ENCODE measurements at regions not wholly inside any gene's neighbourhood (a gene's known extent, or its start where the extent isn't known, plus 50 kb on each side); places are given as distances from the start of the nearest gene placed in this dataset.
"Not testable (repeated sequence)": the region's sequence is repeated elsewhere in the genome, so short reads cannot be mapped to it uniquely, and the experiment has no call there.

DNA sequence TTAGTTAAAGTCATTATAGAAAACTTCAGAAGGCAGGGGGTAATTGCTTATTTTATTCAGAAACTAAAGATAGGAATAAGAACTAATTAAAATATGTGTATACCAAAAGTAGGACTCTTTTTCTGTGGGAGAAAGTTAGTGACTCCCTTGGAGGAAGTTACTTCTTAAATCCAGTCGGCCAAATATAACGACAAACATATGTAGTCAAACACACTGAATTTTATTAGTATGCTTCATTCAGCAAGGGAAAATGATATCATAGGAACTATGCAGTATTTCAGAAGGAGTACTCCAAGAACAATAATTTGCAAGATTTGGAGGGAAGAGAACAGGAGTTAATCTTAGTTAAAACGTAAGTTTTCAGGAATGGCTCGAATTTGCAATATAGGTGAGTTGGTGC, 432.6 kb downstream of the CYLC2 start:
- no peak for DNase-seq

DNA sequence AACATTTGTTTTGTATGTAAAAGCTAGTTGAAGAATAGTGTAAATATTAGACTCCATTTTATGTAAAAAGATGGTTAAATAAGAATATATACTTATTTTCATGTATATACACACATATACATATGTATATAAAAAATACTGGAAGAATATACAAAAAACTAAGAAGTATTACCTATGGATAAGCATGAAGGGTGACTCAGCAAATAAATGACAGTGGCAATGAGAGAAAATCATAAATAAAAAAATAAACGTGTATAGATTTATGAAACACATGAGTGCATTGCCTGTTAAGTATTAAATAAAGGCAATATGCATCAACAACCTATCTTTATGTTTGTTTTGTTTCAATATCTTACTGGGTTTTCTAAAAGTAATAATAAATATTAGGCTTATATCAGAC, 435.3 kb downstream of the CYLC2 start:
- DNase-seq = no peak

DNA sequence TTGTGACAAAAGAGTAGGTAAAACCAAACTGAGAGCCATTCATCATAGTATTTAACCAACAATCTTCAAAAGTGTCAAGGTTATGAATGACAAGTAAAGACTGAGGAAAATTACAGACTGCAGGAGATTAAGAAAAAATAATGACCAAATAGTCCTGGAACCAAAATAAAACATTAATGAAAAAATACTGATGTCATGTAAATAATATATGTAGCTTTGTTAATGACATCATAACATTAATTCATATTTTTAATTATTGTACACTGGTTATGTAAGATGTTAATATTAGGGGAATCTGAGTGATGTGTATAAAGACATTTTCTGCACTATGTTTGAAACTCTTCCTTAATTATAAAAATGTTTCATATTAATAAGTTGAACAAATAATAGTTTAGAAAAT, 436.7 kb downstream of the CYLC2 start:
- no peak for DNase-seq

DNA sequence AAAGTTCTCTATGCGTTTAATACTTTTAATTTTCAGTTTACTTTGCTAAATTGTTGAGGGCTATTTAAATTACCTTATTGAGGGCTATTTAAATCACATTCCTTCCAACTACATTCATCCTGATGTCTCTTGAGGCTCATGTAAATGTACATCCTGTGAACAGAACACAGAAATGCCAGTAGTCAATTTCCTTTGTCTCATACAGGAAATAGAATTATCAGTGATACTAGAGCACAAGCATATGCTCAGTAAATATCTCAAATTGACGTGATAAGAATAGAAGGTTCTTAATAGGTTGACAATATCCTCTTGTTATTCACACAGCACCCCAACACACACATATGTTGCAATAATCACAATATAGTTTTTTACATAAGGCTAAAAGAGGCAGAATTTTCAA, 449.0 kb downstream of the CYLC2 start:
- no peak for DNase-seq

DNA sequence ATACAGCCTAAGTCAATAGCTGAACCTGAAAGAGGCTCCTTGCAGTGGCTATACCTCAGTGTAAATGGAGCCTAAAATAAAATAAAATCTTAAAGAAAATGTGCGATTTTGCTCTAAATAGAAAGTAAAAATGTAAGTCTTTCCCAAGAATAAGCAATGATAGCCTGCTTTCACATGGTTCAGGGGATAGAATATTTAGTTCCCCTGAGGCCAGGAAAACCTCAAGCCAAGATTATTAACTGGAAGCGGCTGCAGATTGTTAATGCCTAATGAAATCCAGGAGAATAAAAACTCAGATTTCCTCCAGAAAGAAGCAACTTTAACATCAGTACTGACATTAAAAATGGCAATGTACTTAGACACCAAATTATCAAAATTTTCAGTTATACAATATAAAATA, 463.7 kb downstream of the CYLC2 start:
- DNase-seq = no peak

DNA sequence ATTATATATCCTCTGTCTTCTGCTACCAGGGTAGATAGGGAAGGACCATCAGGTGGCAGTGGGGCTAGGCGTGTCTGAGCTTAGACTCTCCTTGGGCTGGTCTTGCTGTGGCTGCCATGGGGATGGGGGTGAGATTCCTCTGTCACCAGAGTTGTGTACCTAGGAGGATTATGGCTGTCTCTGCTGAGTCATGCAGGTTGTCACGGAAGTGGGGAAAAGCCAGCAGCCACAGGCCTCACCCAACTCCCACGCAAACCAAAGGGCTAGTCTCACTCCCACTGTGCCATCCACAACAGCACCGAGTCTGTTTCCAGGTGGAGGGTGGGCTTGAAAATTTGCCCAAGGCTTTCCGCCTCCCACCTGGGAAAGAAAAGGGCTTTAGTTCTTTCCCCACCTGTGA, 476.1 kb downstream of the CYLC2 start:
- DNase-seq = no peak

DNA sequence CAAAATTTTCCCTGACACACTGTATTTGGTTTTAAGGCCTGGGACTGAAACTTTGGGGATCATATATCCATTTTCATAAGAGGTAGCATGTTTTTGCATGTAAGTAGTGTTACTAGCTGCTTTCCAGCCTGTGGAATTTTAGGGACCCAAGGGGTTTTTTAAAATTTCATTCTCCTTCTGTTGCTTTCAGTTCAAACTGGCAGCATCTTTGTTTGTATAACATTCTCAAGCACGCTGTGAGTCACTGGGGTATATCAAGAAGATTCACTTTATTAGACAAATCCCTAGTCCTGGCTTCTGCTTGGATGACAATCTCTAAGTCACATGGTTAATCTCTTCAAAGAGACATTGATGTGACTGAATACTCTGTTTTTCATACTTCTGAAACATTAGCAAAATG, 479.0 kb downstream of the CYLC2 start:
- DNase-seq = no peak

DNA sequence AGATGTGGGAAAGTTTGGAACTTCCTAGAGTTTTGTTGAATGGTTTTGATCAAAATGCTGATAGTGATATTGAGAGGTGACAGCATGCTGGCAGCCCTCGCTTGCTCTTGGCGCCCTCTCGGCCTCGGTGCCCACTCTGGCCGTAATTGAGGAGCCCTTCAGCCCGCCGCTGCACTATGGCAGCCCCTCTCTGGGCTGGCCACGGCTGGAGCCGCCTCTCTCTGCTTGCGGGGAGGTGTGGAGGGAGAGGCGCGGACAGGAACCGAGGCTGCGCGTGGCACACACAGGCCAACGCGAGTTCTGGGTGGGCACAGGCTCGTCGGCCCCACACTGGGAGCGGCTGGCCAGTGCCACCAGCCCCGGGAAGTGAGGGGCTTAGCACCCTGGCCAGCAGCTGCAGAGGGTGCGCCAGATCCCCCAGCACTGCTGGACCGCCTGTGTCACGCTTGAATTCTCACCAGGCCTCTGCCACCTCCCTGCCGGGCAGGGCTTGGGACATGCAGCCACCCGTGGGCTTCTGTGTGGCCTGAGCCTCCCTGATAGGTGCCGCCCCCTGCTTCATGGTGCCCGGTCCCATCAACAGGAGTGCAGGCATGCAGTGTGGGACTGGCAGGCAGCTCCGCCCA, 488.5 kb downstream of the CYLC2 start:
- no peak for DNase-seq

DNA sequence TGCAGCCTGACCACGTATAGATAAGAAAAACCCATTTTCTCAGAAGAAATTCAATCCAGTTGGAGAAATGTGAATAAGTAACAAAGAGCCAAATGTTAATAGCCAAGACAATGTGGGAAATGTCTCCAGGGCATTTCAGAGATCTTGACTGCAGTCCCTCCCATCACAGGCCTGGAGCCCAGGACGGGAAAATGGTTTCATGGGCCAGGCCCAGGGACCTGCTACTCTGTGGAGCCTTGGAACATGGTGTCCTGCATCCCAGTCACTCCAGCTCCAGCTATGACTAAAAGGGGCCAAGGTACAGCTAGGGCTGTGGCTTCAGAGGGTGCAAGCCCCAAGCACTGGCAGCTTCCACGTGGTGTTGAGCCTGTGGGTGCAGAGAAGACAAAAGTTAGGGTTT, 490.0 kb downstream of the CYLC2 start:
- DNase-seq = no peak

DNA sequence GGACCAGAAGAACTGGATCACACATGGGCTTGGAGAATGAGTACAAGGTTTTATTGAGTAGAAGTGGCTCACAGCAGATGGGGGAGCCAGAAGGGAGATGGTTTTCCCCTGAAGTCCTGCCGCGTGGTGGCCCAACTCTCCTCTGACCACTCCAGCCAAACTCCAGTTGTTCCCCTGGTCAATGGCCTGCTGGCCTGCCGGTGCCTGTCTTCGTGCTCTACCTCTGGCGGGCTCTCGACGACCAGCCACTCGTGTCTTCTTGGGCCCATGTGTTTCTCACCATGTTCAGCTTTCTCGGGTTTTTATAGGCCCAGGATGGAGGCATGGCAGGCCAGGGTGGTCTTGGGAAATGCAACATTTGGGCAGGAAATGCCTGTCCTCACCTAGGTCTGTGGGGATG, 519.6 kb downstream of the CYLC2 start:
- no peak for DNase-seq

DNA sequence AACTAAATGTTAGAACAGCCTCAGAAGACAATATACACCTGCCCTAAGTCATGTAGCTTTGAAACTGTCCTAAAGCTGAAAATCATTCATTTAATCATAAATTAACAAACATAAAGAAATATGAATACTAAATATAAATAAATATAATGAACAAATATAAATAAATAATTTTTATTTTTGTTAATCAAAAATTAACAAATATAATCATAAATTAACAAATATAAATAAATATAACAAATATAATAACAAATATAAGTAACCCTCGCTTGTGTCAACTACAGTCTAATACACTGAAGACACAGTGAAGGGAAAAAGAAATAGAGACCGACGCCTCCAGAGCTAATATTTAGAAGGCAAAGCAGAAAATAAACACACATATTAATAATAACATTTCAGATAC, 527.3 kb downstream of the CYLC2 start:
- no peak for DNase-seq

DNA sequence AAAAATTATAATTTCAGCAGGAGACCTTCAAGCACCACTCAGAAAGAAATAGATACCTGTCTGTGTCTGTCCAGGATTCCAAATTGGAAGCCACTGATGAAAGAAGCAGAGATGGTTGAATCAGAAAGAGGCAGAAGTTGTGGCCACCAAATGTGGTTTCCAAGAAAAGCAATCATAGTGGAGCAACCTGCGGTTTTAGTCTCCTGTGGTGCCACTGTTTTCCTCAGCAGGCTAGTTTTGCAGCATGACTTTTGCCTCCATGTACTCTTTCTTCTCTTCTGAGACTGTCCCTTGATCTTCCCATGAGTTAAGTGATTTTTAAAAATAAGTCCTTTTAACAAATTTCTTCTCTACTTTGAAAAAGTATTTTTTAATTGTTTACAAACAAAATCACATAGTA, 535.8 kb downstream of the CYLC2 start:
- no peak for DNase-seq

DNA sequence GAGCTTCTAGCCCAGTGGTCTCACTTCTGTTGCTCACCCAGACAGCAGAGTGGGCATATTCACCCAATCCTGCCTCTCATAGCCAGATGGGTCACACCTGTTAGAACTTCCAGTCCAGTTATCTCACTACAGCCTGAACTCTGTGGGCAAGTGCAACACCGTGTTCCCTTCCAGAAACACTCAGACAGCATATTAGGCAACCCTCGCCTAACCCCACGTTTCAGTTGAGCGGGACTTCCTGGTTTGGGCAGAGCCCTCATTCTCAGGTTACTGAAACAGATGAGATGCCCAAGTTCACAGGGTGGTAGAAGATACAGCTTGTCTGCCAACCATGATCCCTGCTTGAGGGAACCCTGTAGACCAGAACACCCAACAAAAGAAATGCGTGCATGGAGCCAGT, 538.2 kb downstream of the CYLC2 start:
- peak; percentile 88 for DNase-seq

DNA sequence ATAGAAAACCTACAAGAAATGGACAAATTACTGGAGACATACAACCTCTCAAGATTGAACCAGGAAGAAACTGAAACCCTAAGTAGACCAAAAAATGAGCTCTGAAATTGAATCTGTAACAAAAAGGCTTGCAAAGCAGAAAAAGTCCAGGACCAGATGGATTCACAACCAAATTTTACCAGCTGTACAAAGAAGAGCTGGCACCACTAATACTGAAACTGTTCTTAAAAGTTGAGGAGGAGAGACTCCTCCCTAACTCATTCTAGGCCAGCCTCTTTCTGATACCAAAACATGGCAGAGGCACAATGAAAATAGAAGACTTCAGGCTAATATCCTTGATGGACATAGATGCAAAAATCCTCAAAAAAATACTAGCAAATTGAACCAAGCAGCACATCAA, 542.3 kb downstream of the CYLC2 start:
- no peak for DNase-seq

DNA sequence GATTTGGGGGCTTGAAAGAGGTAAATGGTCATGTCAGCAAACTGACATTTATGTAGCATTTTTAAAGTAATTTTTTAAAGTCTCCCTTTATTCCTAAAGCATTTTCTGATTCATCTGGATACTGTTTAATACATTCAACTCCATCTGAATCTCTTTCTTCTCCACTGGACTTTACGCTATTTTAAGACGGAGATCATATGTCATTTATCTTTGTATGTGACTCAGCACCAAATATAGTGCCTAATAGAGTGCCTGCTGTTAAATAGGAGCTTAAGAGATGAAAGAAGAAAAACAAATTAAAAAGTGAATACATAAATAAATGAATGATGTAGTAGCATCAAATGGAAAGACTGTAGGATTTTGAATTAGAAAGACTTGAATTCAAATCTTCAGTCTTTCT, 548.8 kb upstream of the SMC2 start:
- DNase-seq = no peak

DNA sequence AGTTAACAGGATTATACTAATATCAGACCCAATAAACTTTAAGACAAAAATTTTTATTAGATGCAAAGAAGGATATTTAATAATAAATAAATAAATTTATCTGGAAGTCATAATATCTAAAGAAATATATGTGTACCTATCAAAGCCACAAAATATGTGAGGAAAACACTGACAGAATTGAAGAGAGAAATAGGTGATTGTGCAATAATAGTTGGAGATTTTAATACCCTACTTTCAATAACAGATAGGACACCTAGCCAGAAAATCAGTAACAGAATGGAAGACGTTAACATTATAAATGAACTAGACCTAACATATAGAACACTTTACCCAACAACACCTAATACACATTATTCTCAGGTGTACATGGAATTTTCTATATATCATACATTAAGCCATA, 541.4 kb upstream of the SMC2 start:
- no peak for DNase-seq

DNA sequence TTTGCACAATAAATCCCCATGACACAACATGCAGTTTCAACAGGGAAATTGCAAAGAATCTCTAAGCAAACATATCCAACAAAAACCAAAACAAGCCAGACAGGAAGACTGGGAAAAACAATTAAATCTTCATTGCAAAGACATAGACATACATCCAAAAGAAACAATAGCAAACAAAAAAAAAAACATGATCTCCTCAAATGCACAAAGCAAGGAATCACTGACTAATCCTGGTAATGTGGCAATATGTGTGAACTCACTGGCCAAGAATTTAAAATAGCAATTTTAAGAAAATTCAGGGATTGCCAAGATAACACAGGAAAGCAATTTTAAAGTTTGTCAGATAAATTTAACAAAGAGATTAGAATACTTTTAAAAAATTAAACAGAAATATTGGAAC, 520.1 kb upstream of the SMC2 start:
- no peak for DNase-seq

DNA sequence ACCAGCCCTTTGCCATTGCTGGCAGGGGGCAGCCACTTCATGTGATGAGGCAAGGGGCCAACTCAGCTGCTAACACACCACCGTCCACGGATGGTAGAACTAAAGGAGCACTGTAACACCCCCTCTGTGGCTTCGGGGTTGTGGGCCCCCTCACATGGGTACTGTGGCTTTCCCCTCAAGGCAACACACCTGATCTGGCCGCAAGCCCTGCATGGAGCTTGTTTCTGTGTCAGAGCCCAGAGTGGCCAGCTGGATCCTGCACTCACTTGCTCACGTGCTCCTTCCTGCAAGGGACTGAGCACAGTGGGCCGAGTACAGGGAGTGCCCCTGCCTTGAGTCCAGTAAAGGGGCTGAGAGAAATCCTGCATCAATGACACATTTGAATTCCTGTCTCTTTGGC, 507.4 kb upstream of the SMC2 start:
- DNase-seq = no peak

DNA sequence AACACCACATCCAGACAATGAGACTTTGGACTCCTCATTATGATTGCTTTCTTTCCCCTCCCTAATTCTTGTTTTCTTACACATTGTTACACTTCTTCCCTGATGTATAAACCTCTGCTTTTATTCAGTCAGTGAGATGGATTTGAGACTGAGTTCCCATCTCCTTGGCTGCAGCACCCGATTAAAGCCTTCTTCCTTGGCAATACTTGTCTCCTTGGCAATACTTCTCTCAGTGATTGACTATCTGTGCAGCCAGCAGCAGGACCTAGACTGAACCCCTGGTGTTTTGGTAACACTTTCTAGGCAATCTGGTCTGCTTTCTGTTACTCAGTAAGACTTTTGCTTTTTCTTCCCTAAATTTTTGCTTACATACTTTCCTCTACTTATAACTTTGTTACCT, 492.8 kb upstream of the SMC2 start:
- no peak for DNase-seq

DNA sequence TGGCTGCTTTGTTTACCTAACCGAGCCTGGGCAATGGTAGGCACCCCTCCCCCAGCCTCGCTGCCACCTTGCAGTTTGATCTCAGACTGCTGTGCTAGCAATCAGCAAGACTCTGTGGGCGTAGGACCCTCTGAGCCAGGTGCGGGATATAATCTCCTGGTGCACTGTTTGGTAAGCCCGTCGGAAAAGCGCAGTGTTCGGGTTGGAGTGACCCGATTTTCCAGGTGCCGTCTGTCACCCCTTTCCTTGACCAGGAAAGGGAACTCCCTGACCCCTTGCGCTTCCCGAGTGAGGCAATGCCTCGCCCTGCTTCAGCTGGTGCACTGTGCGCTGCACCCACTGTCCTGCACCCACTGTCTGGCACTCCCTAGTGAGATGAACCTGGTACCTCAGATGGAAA, 482.2 kb upstream of the SMC2 start:
- not testable (repeated sequence) for DNase-seq

DNA sequence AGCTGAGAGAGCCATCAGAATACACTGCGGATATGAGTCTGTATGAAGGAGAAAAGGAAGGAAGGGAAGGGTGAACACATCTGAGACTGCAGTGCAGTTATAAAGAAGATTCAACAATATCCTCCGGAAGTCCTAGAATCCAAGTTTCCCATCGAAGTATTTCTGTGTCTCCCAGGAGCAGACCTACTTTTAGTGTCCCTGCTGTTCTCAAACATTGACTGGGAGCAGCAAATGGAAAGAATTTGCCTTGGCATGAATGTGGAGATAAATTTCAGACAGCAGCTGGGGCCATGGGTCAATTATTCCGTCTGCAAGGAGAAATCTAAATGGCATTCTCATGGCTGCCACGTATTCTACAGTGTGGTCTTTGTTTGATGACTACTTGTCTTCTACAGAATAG, 478.1 kb upstream of the SMC2 start:
- no peak for DNase-seq

DNA sequence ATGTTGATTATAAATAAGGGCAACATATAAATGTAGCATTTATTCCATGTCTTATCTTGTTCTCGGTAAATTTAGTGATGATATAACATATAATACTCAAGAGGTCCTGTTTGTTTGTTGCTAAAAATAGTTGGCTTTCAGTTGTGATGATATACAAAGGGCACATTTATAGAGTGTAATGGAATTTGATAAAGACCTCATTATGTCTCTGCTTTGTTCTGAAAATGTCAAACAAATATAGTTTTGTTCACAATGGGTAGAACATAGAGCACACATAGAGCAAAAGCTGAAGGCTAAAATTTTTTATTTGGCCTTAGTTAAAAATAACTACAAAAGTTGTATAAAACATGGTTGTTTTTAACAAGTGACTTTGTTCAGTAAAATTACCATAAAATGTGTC, 477.1 kb upstream of the SMC2 start:
- no peak for DNase-seq

DNA sequence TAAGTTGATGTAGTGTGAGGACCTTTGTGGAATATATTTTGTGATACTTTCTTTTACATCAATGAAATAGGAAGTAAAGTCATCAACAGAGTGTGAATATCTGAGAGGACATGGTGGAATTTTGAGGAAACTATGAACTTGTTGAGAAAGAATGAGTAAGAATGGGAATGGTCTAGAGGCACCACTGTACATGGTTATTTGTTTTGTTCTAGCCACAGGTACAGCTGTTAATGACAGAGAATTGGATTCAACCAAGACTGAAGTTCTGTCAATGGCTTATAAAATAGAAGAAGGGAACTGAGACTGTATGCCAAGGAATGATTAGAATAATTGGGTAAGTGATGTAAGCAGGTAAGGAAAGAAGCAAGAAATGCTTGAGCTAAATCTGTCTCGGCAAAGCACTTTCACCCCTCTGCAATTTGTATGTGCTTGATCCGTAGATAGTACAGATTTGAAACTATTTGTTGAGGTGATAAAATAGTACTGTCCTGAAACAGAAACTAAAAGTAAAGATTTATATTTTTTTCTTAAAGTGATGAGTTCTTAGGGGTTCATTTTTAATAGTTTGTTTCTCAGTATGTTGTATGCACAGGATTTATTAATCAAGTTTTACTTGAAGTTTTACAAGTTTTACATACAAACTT, 468.8 kb upstream of the SMC2 start:
- DNase-seq = no peak

DNA sequence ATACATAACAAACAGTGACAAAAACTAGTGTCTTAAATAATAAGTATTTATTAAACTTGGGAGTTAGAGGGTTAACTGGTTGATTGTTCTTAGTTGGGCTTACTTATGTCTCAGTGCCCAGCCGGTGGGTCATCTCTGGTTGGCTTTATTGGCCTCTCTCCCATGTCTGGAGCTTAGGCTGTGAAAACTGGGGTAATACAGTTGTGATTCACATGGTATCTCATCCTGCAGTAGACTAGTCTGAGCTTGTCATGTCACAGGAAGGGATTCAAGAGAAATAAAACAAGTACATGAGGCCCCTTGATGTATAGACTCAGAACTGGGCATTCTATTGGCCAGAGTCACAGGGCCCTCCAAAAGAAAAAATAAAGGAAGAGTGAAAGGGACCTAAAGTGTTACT, 466.4 kb upstream of the SMC2 start:
- DNase-seq = no peak

DNA sequence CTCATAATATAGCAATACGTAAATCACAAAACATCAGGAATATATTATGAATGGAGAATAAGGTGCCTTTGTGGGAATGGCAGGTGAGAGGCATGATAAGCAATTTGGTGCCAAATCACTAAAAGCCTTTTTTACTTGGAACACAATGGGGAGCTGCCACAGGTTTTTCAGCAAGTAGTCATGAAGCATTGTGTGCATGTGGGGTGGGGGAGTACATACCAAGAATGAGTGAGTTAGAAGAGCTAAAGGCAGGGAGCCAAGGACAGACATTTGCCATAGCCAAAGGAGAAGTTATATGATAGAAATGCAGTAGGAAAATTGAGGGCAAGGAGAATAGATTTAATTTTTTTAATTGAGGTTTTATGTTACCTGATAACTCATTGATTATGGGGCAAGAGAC, 445.0 kb upstream of the SMC2 start:
- DNase-seq = no peak

DNA sequence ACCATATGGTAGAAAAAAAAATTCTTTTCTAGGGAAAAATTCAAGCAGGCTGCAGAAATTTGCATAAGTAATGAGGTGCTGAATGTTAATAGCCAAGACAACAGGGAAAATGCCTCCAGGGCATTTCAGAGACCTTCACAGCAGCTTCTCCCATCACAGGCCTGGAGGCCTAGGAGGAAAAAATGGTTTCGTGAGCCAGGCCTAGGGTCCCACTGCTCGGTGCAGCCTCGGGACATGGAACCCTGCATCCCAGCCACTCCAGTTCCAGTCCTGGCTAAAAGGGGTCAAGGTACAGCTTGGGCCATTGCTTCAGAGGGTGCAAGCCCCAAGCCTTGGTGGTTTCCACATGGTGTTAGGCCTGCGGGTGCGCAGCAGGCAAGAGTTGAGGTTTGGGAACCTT, 436.0 kb upstream of the SMC2 start:
- DNase-seq = no peak
